Gastroesophageal sphincter (tissue), 3 donors: ENCODE measurements at regions not wholly inside any gene's neighbourhood (a gene's known extent, or its start where the extent isn't known, plus 50 kb on each side); places are given as distances from the start of the nearest gene placed in this dataset.

ENCODE experiments used
- EP300 ChIP-seq: sonication (generic); formaldehyde crosslinking; IDR thresholded peaks from one replicate; pipeline ENCODE4 v1.6.1; 2017; ENCODE audit warnings: antibody characterized with exemption, mild to moderate bottlenecking
- POLR2A ChIP-seq, 2 donors: fragments of 450-650 bp; IDR thresholded peaks; one replicate each; pipeline ENCODE4 v1.6.1; 2017; ENCODE audit warnings: antibody characterized with exemption in 2 of 2, mild to moderate bottlenecking in 2 of 2, moderate library complexity in 1 of 2
- TF ChIP-seq, protein P1 (sequence below), 4 experiments: fragments of 200-600 bp in 2 of 4; fragments of 450-650 bp in 2 of 4; sonication (generic) in 1 of 4; IDR thresholded peaks; one replicate each; pipeline ENCODE4 v1.5.1; 2017 to 2019; ENCODE audit warnings: antibody characterized with exemption in 4 of 4, mild to moderate bottlenecking in 2 of 4, moderate library complexity in 2 of 4

DNA sequence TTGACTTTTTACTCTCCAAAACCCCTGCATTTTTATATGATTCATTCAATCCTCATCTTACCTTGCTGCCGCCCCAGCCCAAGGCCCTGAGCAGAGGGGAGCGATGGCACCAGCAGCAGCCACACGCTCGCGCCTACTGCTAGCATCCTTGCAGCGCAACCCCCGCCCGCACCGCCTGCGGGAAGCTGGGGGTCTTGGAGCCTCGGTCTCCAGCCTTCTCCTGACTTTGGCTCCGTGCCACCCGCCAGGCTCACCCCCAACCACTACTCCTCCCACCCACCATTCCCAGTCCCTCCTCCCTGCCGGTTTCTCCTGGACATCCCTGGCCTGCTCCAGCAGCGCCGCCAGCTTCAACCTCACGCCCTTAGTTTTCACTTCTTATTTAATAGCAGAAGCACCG lies 76.6 kb downstream of the RPE65 start:
- TF ChIP-seq POLR2A (IDR thresholded peaks at IDR 0.05) (no peak), EP300 (no peak)
- TF ChIP-seq, protein P1, sequence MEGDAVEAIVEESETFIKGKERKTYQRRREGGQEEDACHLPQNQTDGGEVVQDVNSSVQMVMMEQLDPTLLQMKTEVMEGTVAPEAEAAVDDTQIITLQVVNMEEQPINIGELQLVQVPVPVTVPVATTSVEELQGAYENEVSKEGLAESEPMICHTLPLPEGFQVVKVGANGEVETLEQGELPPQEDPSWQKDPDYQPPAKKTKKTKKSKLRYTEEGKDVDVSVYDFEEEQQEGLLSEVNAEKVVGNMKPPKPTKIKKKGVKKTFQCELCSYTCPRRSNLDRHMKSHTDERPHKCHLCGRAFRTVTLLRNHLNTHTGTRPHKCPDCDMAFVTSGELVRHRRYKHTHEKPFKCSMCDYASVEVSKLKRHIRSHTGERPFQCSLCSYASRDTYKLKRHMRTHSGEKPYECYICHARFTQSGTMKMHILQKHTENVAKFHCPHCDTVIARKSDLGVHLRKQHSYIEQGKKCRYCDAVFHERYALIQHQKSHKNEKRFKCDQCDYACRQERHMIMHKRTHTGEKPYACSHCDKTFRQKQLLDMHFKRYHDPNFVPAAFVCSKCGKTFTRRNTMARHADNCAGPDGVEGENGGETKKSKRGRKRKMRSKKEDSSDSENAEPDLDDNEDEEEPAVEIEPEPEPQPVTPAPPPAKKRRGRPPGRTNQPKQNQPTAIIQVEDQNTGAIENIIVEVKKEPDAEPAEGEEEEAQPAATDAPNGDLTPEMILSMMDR (IDR thresholded peaks at IDR 0.05) = no peak
